ENCODE measurements at regions not wholly inside any gene's neighbourhood (a gene's known extent, or its start where the extent isn't known, plus 50 kb on each side); places are given as distances from the start of the nearest gene placed in this dataset.
"Not testable (repeated sequence)": the region's sequence is repeated elsewhere in the genome, so short reads cannot be mapped to it uniquely, and the experiment has no call there.

GRCh38 chr12:78284417-78284816 is 453.7 kb downstream of the NAV3 start:
- Histone ChIP-seq H3K27me3 (ENCODE audit: low read depth) (peaks cover under 1% of the 10 kb centered on the region), H3K4me1 (no peaks in the 10 kb centered on the region), H3K27ac (replicated peaks) (no peak overlapping the region), H3K36me3 (no peaks in the 10 kb centered on the region), H3K4me3 (no peak overlapping the region), H3K9me3 (replicated peaks) (no peaks in the 10 kb centered on the region)
- no peak for DNase-seq
- TF ChIP-seq CTCF (IDR thresholded peaks at IDR 0.05; ENCODE audit: borderline replicate concordance), result no peak
- intact Hi-C loops (cut with micrococcal nuclease), result no loop called here

GRCh38 chr12:78290606-78291345 is 460.1 kb downstream of the NAV3 start:
- Histone ChIP-seq H3K4me3 (no peak overlapping the region), H3K27me3 (ENCODE audit: low read depth) (no peaks in the 10 kb centered on the region), H3K4me1 (no peaks in the 10 kb centered on the region), H3K27ac (replicated peaks) (no peak overlapping the region), H3K36me3 (no peaks in the 10 kb centered on the region), H3K9me3 (replicated peaks) (peaks cover 5% of the 10 kb centered on the region)
- no peak for DNase-seq
- no peak for TF ChIP-seq CTCF (IDR thresholded peaks at IDR 0.05; ENCODE audit: borderline replicate concordance)
- intact Hi-C loops (cut with micrococcal nuclease), result no loop called here

GRCh38 chr12:78293059-78293686 is 462.5 kb downstream of the NAV3 start:
- TF ChIP-seq CTCF (IDR thresholded peaks at IDR 0.05; ENCODE audit: borderline replicate concordance), result no peak
- H3K4me1 ChIP-seq, result no peaks in the 10 kb centered on the region
- no peak overlapping the region for H3K27ac ChIP-seq (replicated peaks)
- no peaks in the 10 kb centered on the region for H3K27me3 ChIP-seq (ENCODE audit: low read depth)
- no peak overlapping the region for H3K4me3 ChIP-seq
- DNase-seq, result no peak
- no peaks in the 10 kb centered on the region for H3K36me3 ChIP-seq
- intact Hi-C loops (cut with micrococcal nuclease), result no loop called here
- H3K9me3 ChIP-seq (replicated peaks), result peaks cover 5% of the 10 kb centered on the region

GRCh38 chr12:78301282-78301681 is 470.6 kb downstream of the NAV3 start:
- H3K36me3 ChIP-seq; H3K27me3 ChIP-seq (ENCODE audit: low read depth); H3K4me1 ChIP-seq; H3K27ac ChIP-seq (replicated peaks); intact Hi-C loops (cut with micrococcal nuclease); H3K4me3 ChIP-seq; DNase-seq: not testable (repeated sequence)
- H3K9me3 ChIP-seq (replicated peaks), result peaks cover 12% of the 10 kb centered on the region

GRCh38 chr12:78305808-78306207 is 475.1 kb downstream of the NAV3 start:
- H3K4me1 ChIP-seq, result no peaks in the 10 kb centered on the region
- no peak overlapping the region for H3K27ac ChIP-seq (replicated peaks)
- intact Hi-C loops (cut with micrococcal nuclease), result no loop called here
- no peak for TF ChIP-seq CTCF (IDR thresholded peaks at IDR 0.05; ENCODE audit: borderline replicate concordance)
- peaks cover 12% of the 10 kb centered on the region for H3K9me3 ChIP-seq (replicated peaks)
- no peak for DNase-seq
- no peaks in the 10 kb centered on the region for H3K27me3 ChIP-seq (ENCODE audit: low read depth)
- H3K36me3 ChIP-seq, result no peaks in the 10 kb centered on the region
- H3K4me3 ChIP-seq, result no peak overlapping the region

- intact Hi-C loops (cut with micrococcal nuclease), result no loop called here
- Histone ChIP-seq H3K27me3 (ENCODE audit: low read depth) (no peaks in the 10 kb centered on the region), H3K27ac (replicated peaks) (no peak overlapping the region), H3K9me3 (replicated peaks) (peaks cover 12% of the 10 kb centered on the region), H3K4me1 (no peaks in the 10 kb centered on the region), H3K36me3 (no peaks in the 10 kb centered on the region), H3K4me3 (no peak overlapping the region)
- no peak for DNase-seq
- no peak for TF ChIP-seq CTCF (IDR thresholded peaks at IDR 0.05; ENCODE audit: borderline replicate concordance)
These were observed 475.5 kb downstream of the NAV3 start for GRCh38 chr12:78306236-78306635.
